Endothelial cell of umbilical vein (primary cell): ENCODE measurements at regions not wholly inside any gene's neighbourhood (a gene's known extent, or its start where the extent isn't known, plus 50 kb on each side); places are given as distances from the start of the nearest gene placed in this dataset.
A peak's percentile ranks its signal among the peaks of the same experiment; 100 is the strongest.

Experiments used
- BruUV-seq: library from RNA; stranded (reverse); fragments of 400-500 nt; replicated peaks from 2 replicates; lab custom pipeline; 2021; lab: Mats Ljungman, UMichigan
- CTCF ChIA-PET: fragments of 300-600, 350-600 bp; sonication (Branson Sonifier 250); formaldehyde crosslinking; loops from one replicate; lab custom pipeline; 2021; ENCODE audit warnings: antibody characterized with exemption, inconsistent platforms; lab: Charles Lee
- POLR2A ChIA-PET: fragments of 300-600, 350-600 bp; sonication (Branson Sonifier 250); formaldehyde crosslinking; loops from one replicate; lab custom pipeline; 2021; ENCODE audit warnings: antibody characterized with exemption, inconsistent platforms; lab: Charles Lee
- DNase-seq: peaks from one replicate; pipeline ENCODE4 v3.0.0-alpha.2; 2011; ENCODE audit warnings: low read depth, low spot score
- FAIRE-seq: peaks from 2 replicates; lab custom pipeline; 2011; peaks lifted over from hg19 to GRCh38; lab: Jason Lieb, UNC
- H2AFZ ChIP-seq: 2 replicates; pipeline ENCODE4 v1.6.0; 2012; ENCODE audit warnings: low read depth, low read length, control low read depth, inconsistent platforms
- H3K27ac ChIP-seq: 2 replicates; pipeline ENCODE4 v1.5.1; 2011; ENCODE audit warnings: low read depth, mild to moderate bottlenecking, control low read depth, low read length, moderate library complexity; ENCODE audit not compliant: insufficient read depth
- H3K27me3 ChIP-seq, 2 experiments: 2 replicates each; pipeline versions ENCODE4 v1.6.0 to v1.6.1; 2011; ENCODE audit warnings: low read length in 2 of 2, mixed read lengths in 1 of 2; ENCODE audit not compliant: control insufficient read depth in 2 of 2, insufficient read depth in 2 of 2
- H3K36me3 ChIP-seq, 2 experiments: 2 replicates in 1 of 2; 3 replicates in 1 of 2; pipeline ENCODE4 v1.5.1; 2011; ENCODE audit warnings: low read length in 2 of 2, mild to moderate bottlenecking in 1 of 2, moderate library complexity in 1 of 2; ENCODE audit not compliant: control insufficient read depth in 2 of 2, insufficient read depth in 2 of 2; ENCODE audit errors: extremely low read depth in 1 of 2
- H3K4me1 ChIP-seq: 3 replicates; pipeline ENCODE4 v1.5.1; 2011; ENCODE audit warnings: mild to moderate bottlenecking, low read length; ENCODE audit not compliant: control insufficient read depth, insufficient read depth; ENCODE audit errors: extremely low read depth
- H3K4me2 ChIP-seq: 2 replicates; pipeline ENCODE4 v1.6.1; 2011; ENCODE audit warnings: low read length, control low read depth, mixed read lengths; ENCODE audit not compliant: insufficient read depth
- H3K4me3 ChIP-seq, 3 experiments: fragments of 200-600 bp in 1 of 3; sonication (generic), shearing (Covaris generic) in 1 of 3; replicated peaks in 1 of 3; 2 replicates each; pipeline ENCODE4 v1.5.1; 2011 to 2016; ENCODE audit warnings: control low read depth in 3 of 3, low read length in 3 of 3, mild to moderate bottlenecking in 2 of 3, inconsistent platforms in 1 of 3, low read depth in 1 of 3, moderate library complexity in 1 of 3; ENCODE audit not compliant: insufficient read depth in 1 of 3
- H3K79me2 ChIP-seq: 2 replicates; pipeline ENCODE4 v1.6.0; 2012; ENCODE audit warnings: low read length, inconsistent platforms; ENCODE audit not compliant: control insufficient read depth, insufficient read depth
- H3K9ac ChIP-seq: replicated peaks from 2 replicates; pipeline ENCODE3; 2011; ENCODE audit warnings: low read length, control low read depth; ENCODE audit not compliant: insufficient read depth; ENCODE audit errors: extremely low read depth
- H3K9me1 ChIP-seq: replicated peaks from 3 replicates; pipeline ENCODE4 v1.6.0; 2011; ENCODE audit warnings: mild to moderate bottlenecking, low read length; ENCODE audit not compliant: control insufficient read depth, insufficient read depth; ENCODE audit errors: extremely low read depth
- H3K9me3 ChIP-seq: replicated peaks from 2 replicates; pipeline ENCODE4 v1.5.1; 2012; ENCODE audit warnings: low read length, inconsistent platforms; ENCODE audit not compliant: control insufficient read depth, insufficient read depth
- H4K20me1 ChIP-seq: replicated peaks from 2 replicates; pipeline ENCODE3; 2011; ENCODE audit warnings: mild to moderate bottlenecking, low read length; ENCODE audit not compliant: control insufficient read depth, insufficient read depth; ENCODE audit errors: extremely low read depth
- EZH2 ChIP-seq: IDR thresholded peaks from 2 replicates; pipeline ENCODE4 v1.6.1; 2012; ENCODE audit warnings: borderline replicate concordance, low read depth, mild to moderate bottlenecking, moderate library complexity, low read length, inconsistent platforms; ENCODE audit not compliant: severe bottlenecking
- FOS ChIP-seq: IDR thresholded peaks from 2 replicates; pipeline ENCODE4 v1.6.1; 2011; ENCODE audit warnings: mild to moderate bottlenecking, low read length, moderate library complexity, borderline replicate concordance; ENCODE audit not compliant: insufficient read depth
- GATA2 ChIP-seq: IDR thresholded peaks from 2 replicates; pipeline ENCODE4 v1.7.0; 2011; ENCODE audit warnings: low read depth, mild to moderate bottlenecking, moderate library complexity, mixed read lengths, low read length; ENCODE audit not compliant: insufficient read length, insufficient read depth
- JUN ChIP-seq: IDR thresholded peaks from 2 replicates; pipeline ENCODE4 v1.6.1; 2011; ENCODE audit warnings: borderline replicate concordance, low read depth; ENCODE audit not compliant: insufficient read length, insufficient read depth
- MYC ChIP-seq: IDR thresholded peaks from one replicate; pipeline ENCODE4 v1.6.1; 2011; ENCODE audit warnings: mild to moderate bottlenecking, low read depth, low read length
- POLR2A ChIP-seq: IDR thresholded peaks from 2 replicates; pipeline ENCODE4 v1.6.1; 2012; ENCODE audit warnings: low read depth, mild to moderate bottlenecking, control low read depth, low read length
- POLR2AphosphoS5 ChIP-seq: IDR thresholded peaks from 2 replicates; pipeline ENCODE4 v1.6.1; 2012; ENCODE audit warnings: low read depth, mild to moderate bottlenecking, control low read depth, low read length, moderate library complexity; ENCODE audit not compliant: insufficient read depth
- dilution Hi-C: fragments of 300-500 bp; cut with MboI; formaldehyde crosslinking; loops from one replicate; pipeline ENCODE4 v1.15.0; 2019; ENCODE audit warnings: low sequenced_read_pairs; ENCODE audit not compliant: extremely low pct_ligation_motif_present
- intact Hi-C: fragments of 100-400 bp; cut with micrococcal nuclease; formaldehyde crosslinking; loops from one replicate; pipeline ENCODE4 v1.10.0; 2022
- TF ChIP-seq, protein P1 (sequence below): IDR thresholded peaks from 2 replicates; pipeline ENCODE4 v1.6.1; 2011; ENCODE audit not compliant: insufficient read depth, insufficient read length
- TF ChIP-seq, protein P2 (sequence below), 2 donors: IDR thresholded peaks; 1 replicate in 1 of 2; 2 replicates in 1 of 2; pipeline ENCODE4 v1.5.1; 2011; ENCODE audit warnings: low read length in 2 of 2, mild to moderate bottlenecking in 2 of 2, moderate library complexity in 2 of 2, control low read depth in 1 of 2, inconsistent platforms in 1 of 2, low read depth in 1 of 2; ENCODE audit not compliant: insufficient read depth in 1 of 2; ENCODE audit errors: extremely low read depth in 1 of 2

GRCh38 chr20:11755071-11755841 is 162.4 kb upstream of the BTBD3 start:
- peak; percentile 42 for DNase-seq
- peaks cover 6% of the 10 kb centered on the region for H3K4me1 ChIP-seq
- no TSS peak for BruUV-seq
- no peak overlapping the region for H3K4me3 ChIP-seq
- H3K4me2 ChIP-seq: no peak overlapping the region
- no peak overlapping the region for H3K27ac ChIP-seq
- H3K27me3 ChIP-seq: no peaks in the 10 kb centered on the region
- H2AFZ ChIP-seq: peak overlapping the region; percentile 62
- H3K9me1 ChIP-seq: no peaks in the 10 kb centered on the region
- TF ChIP-seq EZH2: no peak
- TF ChIP-seq, protein P1, sequence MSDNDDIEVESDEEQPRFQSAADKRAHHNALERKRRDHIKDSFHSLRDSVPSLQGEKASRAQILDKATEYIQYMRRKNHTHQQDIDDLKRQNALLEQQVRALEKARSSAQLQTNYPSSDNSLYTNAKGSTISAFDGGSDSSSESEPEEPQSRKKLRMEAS: no peak
- H4K20me1 ChIP-seq: no peaks in the 10 kb centered on the region
- no peak overlapping the region for H3K9ac ChIP-seq
- CTCF ChIA-PET: interaction anchor here (0.9 to 1.3 kb wide), 2 partner anchors 31 to 35 kb away, joined by 3 read pairs; no protein-coding TSS in a partner anchor
- H3K36me3 ChIP-seq: no peaks in the 10 kb centered on the region
- H3K9me3 ChIP-seq: no peaks in the 10 kb centered on the region
- H3K79me2 ChIP-seq: no peaks in the 10 kb centered on the region
- intact Hi-C loops: loop anchor here (1.0 kb wide), 1 partner anchor 23 kb away; no protein-coding TSS in a partner anchor
- dilution Hi-C loops: no loop called here
- FAIRE-seq: no peak
- POLR2A ChIA-PET: no interaction called here

DNA sequence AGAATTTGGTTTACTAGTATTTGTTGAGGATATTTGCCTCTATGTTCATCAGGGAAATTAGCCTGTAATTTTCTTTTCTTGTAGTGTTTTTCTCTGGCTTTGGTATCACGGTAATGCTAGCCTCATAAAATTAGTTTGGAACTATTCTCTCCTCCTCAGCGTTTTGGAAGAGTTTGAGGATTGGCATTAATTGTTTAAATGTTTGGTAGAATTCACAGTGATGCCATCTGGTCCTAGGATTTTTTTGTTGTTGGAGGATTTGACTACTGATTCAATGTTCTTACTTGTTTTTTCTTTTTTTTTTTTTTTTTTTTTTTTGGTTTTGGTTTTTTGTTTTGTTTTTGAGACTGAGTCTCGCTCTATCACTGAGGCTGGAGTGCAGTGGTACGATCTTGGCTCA is 156.2 kb upstream of the BTBD3 start:
- H3K9me3 ChIP-seq: no peaks in the 10 kb centered on the region
- H4K20me1 ChIP-seq: no peaks in the 10 kb centered on the region
- no peak overlapping the region for H3K9ac ChIP-seq
- FAIRE-seq (no peak), DNase-seq (no peak)
- no peak overlapping the region for H3K27ac ChIP-seq
- POLR2A ChIA-PET: no interaction called here
- H3K36me3 ChIP-seq: no peaks in the 10 kb centered on the region
- intact Hi-C loops (no loop called here), dilution Hi-C loops (no loop called here)
- BruUV-seq: no TSS peak
- H3K4me1 ChIP-seq: no peaks in the 10 kb centered on the region
- H3K4me2 ChIP-seq: no peak overlapping the region
- CTCF ChIA-PET: no interaction called here
- no peaks in the 10 kb centered on the region for H3K9me1 ChIP-seq
- no peaks in the 10 kb centered on the region for H3K27me3 ChIP-seq
- TF ChIP-seq, protein P1: no peak
- TF ChIP-seq POLR2A (no peak), FOS (no peak), EZH2 (no peak), MYC (no peak), JUN (no peak), GATA2 (no peak), POLR2AphosphoS5 (no peak)
- TF ChIP-seq, protein P2, sequence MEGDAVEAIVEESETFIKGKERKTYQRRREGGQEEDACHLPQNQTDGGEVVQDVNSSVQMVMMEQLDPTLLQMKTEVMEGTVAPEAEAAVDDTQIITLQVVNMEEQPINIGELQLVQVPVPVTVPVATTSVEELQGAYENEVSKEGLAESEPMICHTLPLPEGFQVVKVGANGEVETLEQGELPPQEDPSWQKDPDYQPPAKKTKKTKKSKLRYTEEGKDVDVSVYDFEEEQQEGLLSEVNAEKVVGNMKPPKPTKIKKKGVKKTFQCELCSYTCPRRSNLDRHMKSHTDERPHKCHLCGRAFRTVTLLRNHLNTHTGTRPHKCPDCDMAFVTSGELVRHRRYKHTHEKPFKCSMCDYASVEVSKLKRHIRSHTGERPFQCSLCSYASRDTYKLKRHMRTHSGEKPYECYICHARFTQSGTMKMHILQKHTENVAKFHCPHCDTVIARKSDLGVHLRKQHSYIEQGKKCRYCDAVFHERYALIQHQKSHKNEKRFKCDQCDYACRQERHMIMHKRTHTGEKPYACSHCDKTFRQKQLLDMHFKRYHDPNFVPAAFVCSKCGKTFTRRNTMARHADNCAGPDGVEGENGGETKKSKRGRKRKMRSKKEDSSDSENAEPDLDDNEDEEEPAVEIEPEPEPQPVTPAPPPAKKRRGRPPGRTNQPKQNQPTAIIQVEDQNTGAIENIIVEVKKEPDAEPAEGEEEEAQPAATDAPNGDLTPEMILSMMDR (IDR thresholded peaks at IDR 0.05; ENCODE audit: extremely low read depth in 1 of 2, insufficient read depth in 1 of 2, low read depth in 1 of 2, low read length in 2 of 2): no peak
- H3K79me2 ChIP-seq: no peaks in the 10 kb centered on the region
- no peak overlapping the region for H2AFZ ChIP-seq
- H3K4me3 ChIP-seq: no peak overlapping the region
